ENCODE measurements at regions not wholly inside any gene's neighbourhood (a gene's known extent, or its start where the extent isn't known, plus 50 kb on each side); places are given as distances from the start of the nearest gene placed in this dataset.

DNA sequence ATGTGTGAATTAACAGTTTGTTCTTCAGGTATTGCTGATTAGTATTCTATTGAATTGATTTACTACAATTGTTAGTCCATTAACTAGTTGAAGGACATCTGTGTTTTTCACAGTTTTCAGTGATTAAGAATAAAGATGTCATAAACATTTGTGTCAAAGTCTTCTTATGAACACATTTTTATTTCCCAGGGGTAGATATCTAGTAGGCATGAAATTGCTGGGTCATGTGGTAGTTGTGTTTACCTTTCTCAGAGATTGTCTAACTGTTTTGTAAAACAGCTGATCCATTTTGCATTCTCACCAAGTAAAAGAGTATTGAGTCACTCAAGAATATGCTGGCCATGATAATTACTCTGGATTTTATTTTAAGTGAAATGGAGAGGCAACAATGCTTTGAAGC lies 1145.3 kb downstream of the FSCB start:
- Histone ChIP-seq H3K27ac (ENCODE audit: insufficient read depth, low read length) (no peak overlapping the region), H2BK120ac (ENCODE audit: low read depth, low read length) (no peak overlapping the region), H2BK5ac (ENCODE audit: low read depth, low read length, poor library complexity, severe bottlenecking) (no peak overlapping the region), H4K8ac (ENCODE audit: low read depth in 2 of 2, low read length in 2 of 2) (no peak overlapping the region), H2AK9ac (replicated peaks; ENCODE audit: low read depth, low read length, poor library complexity) (no peak overlapping the region), H3K36me3 (ENCODE audit: control insufficient read depth, insufficient read depth, low read length) (no peaks in the 10 kb centered on the region), H4K91ac (ENCODE audit: insufficient read depth, low read depth, low read length) (no peak overlapping the region), H4K5ac (ENCODE audit: low read depth, low read length) (no peak overlapping the region), H3K4ac (ENCODE audit: low read depth, low read length) (no peak overlapping the region), H3K56ac (ENCODE audit: extremely low read depth, insufficient read depth, low read length) (no peak overlapping the region), H4K20me1 (ENCODE audit: insufficient read depth, low read length) (no peaks in the 10 kb centered on the region), H3K14ac (replicated peaks; ENCODE audit: low read depth, low read length) (no peak overlapping the region), H3K9me1 (ENCODE audit: insufficient read depth, low read length) (no peaks in the 10 kb centered on the region), H3K9ac (ENCODE audit: low read depth, low read length) (no peak overlapping the region), H3K9me3 (ENCODE audit: control insufficient read depth, insufficient read depth, low read length) (peaks cover 6% of the 10 kb centered on the region), H3K4me2 (ENCODE audit: low read depth, low read length) (no peak overlapping the region), H3K4me3 (ENCODE audit: insufficient read depth, low read depth, low read length) (no peak overlapping the region), H3K79me1 (ENCODE audit: low read depth in 1 of 2, low read length in 2 of 2) (no peaks in the 10 kb centered on the region), H2AK5ac (ENCODE audit: low read depth, low read length) (no peak overlapping the region), H2BK15ac (ENCODE audit: low read depth, low read length) (no peak overlapping the region), H2AFZ (replicated peaks; ENCODE audit: low read length, poor library complexity) (no peak overlapping the region), H3K18ac (ENCODE audit: low read depth, low read length) (no peak overlapping the region), H3K4me1 (ENCODE audit: control insufficient read depth, insufficient read depth, low read length) (no peaks in the 10 kb centered on the region), H3K23ac (ENCODE audit: low read depth, low read length) (no peak overlapping the region), H2BK20ac (ENCODE audit: low read depth, low read length) (no peak overlapping the region), H3K27me3 (ENCODE audit: control insufficient read depth, insufficient read depth, low read length) (no peaks in the 10 kb centered on the region)
- in situ Hi-C loops (cut with MboI; ENCODE audit: low sequenced_read_pairs) (no loop called here), intact Hi-C loops (cut with micrococcal nuclease) (no loop called here), dilution Hi-C loops (cut with HindIII; ENCODE audit: low sequenced_read_pairs, unreplicated experiment) (no loop called here)
- no TSS peak for BruUV-seq (replicated peaks)
- POLR2A ChIA-PET (ENCODE audit: unreplicated experiment), result no interaction called here
- CTCF ChIA-PET, result no interaction called here
- ATAC-seq (ENCODE audit: low read depth), result no peak
- DNase-seq, result no peak
- no peak for TF ChIP-seq MAZ (IDR thresholded peaks at IDR 0.05; ENCODE audit: borderline replicate concordance, low read depth, low read length)
- TF ChIP-seq, protein P1, sequence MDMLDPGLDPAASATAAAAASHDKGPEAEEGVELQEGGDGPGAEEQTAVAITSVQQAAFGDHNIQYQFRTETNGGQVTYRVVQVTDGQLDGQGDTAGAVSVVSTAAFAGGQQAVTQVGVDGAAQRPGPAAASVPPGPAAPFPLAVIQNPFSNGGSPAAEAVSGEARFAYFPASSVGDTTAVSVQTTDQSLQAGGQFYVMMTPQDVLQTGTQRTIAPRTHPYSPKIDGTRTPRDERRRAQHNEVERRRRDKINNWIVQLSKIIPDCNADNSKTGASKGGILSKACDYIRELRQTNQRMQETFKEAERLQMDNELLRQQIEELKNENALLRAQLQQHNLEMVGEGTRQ (IDR thresholded peaks at IDR 0.05; ENCODE audit: low read depth, low read length), result no peak
- no peak for TF ChIP-seq SMC3 (IDR thresholded peaks at IDR 0.05; ENCODE audit: low read depth, low read length)
- no peak for TF ChIP-seq CTCF (conservative IDR thresholded peaks at IDR 0.05; ENCODE audit: low read depth, low read length)
- no peak for TF ChIP-seq RAD21 (IDR thresholded peaks at IDR 0.05; ENCODE audit: low read length)
- no peak for TF ChIP-seq MXI1 (IDR thresholded peaks at IDR 0.05; ENCODE audit: borderline replicate concordance, low read depth, low read length)
- TF ChIP-seq MAFK (IDR thresholded peaks at IDR 0.05; ENCODE audit: low read depth, low read length), result no peak
- no peak for TF ChIP-seq CEBPB (IDR thresholded peaks at IDR 0.05; ENCODE audit: low read depth, low read length)
